Astrocyte of the cerebellum (primary cell): ENCODE measurements at regions not wholly inside any gene's neighbourhood (a gene's known extent, or its start where the extent isn't known, plus 50 kb on each side); places are given as distances from the start of the nearest gene placed in this dataset.

ENCODE experiments used
- DNase-seq: peaks from one replicate; pipeline ENCODE4 v3.0.0-alpha.2; 2011; ENCODE audit warnings: low read depth
- H3K4me3 ChIP-seq: 2 replicates; pipeline ENCODE4 v1.5.1; 2011; ENCODE audit warnings: mild to moderate bottlenecking, low read depth, low read length, moderate library complexity
- CTCF ChIP-seq: IDR thresholded peaks from 2 replicates; pipeline ENCODE4 v1.5.1; 2012; ENCODE audit warnings: low read length, low read depth, moderate library complexity, mild to moderate bottlenecking; ENCODE audit errors: missing control alignments
- in situ Hi-C: cut with HindIII; loops from 2 replicates; pipeline ENCODE4 v1.10.0; 2017; ENCODE audit warnings: low sequenced_read_pairs

GRCh38 chr6:92617721-92618120, 801.6 kb downstream of the EPHA7 start:
- in situ Hi-C loops: no loop called here
- no peak overlapping the region for H3K4me3 ChIP-seq
- DNase-seq: no peak
- no peak for TF ChIP-seq CTCF

GRCh38 chr6:92608751-92609150, 810.6 kb downstream of the EPHA7 start:
- in situ Hi-C loops: no loop called here
- no peak for TF ChIP-seq CTCF
- no peak overlapping the region for H3K4me3 ChIP-seq
- peak; percentile 2 for DNase-seq

GRCh38 chr6:92593201-92593600, 826.2 kb downstream of the EPHA7 start:
- H3K4me3 ChIP-seq: no peak overlapping the region
- no peak for DNase-seq
- in situ Hi-C loops: no loop called here
- TF ChIP-seq CTCF: no peak

- in situ Hi-C loops: no loop called here
- no peak for DNase-seq
- TF ChIP-seq CTCF: no peak
- no peak overlapping the region for H3K4me3 ChIP-seq
Observed at GRCh38 chr6:92589996-92590395, 829.4 kb downstream of the EPHA7 start.

GRCh38 chr6:92588148-92588547, 831.2 kb downstream of the EPHA7 start:
- TF ChIP-seq CTCF: no peak
- H3K4me3 ChIP-seq: no peak overlapping the region
- no peak for DNase-seq
- in situ Hi-C loops: no loop called here

- in situ Hi-C loops: no loop called here
- TF ChIP-seq CTCF: no peak
- H3K4me3 ChIP-seq: no peak overlapping the region
- DNase-seq: no peak
Observed at GRCh38 chr6:92587525-92587924, 831.8 kb downstream of the EPHA7 start.
